Natural killer cell (primary cell): ENCODE measurements at regions not wholly inside any gene's neighbourhood (a gene's known extent, or its start where the extent isn't known, plus 50 kb on each side); places are given as distances from the start of the nearest gene placed in this dataset.
"Not testable (repeated sequence)": the region's sequence is repeated elsewhere in the genome, so short reads cannot be mapped to it uniquely, and the experiment has no call there.

Experiments used
- ATAC-seq, 3 donors: fragments of 150-1000 bp in 2 of 3; fragments of 200-7000 bp in 1 of 3; cut with Tn5 transposase; 1 replicate in 1 of 3; 2 replicates in 2 of 3; pipeline ENCODE4 v1.10.0; 2021; ENCODE audit warnings: mild to moderate bottlenecking in 2 of 3, moderate library complexity in 2 of 3
- DNase-seq, 2 donors: peaks; one replicate each; pipeline versions ENCODE4 v3.0.0 to v3.0.0-alpha.2; 2013 to 2021; ENCODE audit warnings: mixed read lengths in 1 of 2
- H3K27ac ChIP-seq: one replicate; pipeline ENCODE4 v1.5.1; 2013; ENCODE audit warnings: mild to moderate bottlenecking, low read length
- H3K27me3 ChIP-seq: one replicate; pipeline ENCODE4 v1.6.1; 2013; ENCODE audit warnings: low read length; ENCODE audit not compliant: control insufficient read depth, insufficient read depth
- H3K36me3 ChIP-seq: one replicate; pipeline ENCODE4 v1.6.1; 2013; ENCODE audit warnings: low read length; ENCODE audit not compliant: control insufficient read depth, insufficient read depth
- H3K4me1 ChIP-seq: one replicate; pipeline ENCODE4 v1.6.1; 2013; ENCODE audit warnings: low read length; ENCODE audit not compliant: control insufficient read depth, insufficient read depth
- H3K4me3 ChIP-seq: one replicate; pipeline ENCODE4 v1.5.1; 2013; ENCODE audit warnings: low read length
- H3K9me3 ChIP-seq: one replicate; pipeline ENCODE4 v1.6.1; 2013; ENCODE audit warnings: low read length; ENCODE audit not compliant: control insufficient read depth, insufficient read depth
- H3K27ac Mint-ChIP-seq, 2 donors: one replicate each; pipeline ENCODE4 v1.8.0; 2022; ENCODE audit warnings: mild to moderate bottlenecking in 2 of 2, mixed read lengths in 2 of 2, moderate library complexity in 1 of 2
- H3K27me3 Mint-ChIP-seq, 2 donors: one replicate each; pipeline ENCODE4 v1.8.0; 2022; ENCODE audit warnings: low read depth in 2 of 2, mixed read lengths in 2 of 2
- H3K36me3 Mint-ChIP-seq: one replicate; pipeline ENCODE4 v1.8.0; 2022; ENCODE audit warnings: mixed read lengths
- H3K4me1 Mint-ChIP-seq, 2 donors: one replicate each; pipeline ENCODE4 v1.8.0; 2022; ENCODE audit warnings: mixed read lengths in 2 of 2
- H3K4me3 Mint-ChIP-seq: one replicate; pipeline ENCODE4 v1.8.0; 2022; ENCODE audit warnings: mild to moderate bottlenecking, moderate library complexity, mixed read lengths
- H3K9me3 Mint-ChIP-seq, 2 donors: one replicate each; pipeline ENCODE4 v1.8.0; 2022; ENCODE audit warnings: mixed read lengths in 2 of 2
- WGBS: methylation state at CpG from one replicate; pipeline ENCODE4 v1.1.7; 2013; ENCODE audit warnings: missing lambda C conversion rate; ENCODE audit not compliant: insufficient coverage; 5-methylcytosine and 5-hydroxymethylcytosine counted together
- intact Hi-C: fragments of 100-400 bp; cut with micrococcal nuclease; formaldehyde crosslinking; loops from one replicate; pipeline ENCODE4 v1.14.2; 2022
- TF ChIP-seq, protein P1 (sequence below): fragments of 200-600 bp; IDR thresholded peaks from one replicate; pipeline ENCODE4 v1.8.0; 2022; ENCODE audit warnings: antibody characterized with exemption

DNA sequence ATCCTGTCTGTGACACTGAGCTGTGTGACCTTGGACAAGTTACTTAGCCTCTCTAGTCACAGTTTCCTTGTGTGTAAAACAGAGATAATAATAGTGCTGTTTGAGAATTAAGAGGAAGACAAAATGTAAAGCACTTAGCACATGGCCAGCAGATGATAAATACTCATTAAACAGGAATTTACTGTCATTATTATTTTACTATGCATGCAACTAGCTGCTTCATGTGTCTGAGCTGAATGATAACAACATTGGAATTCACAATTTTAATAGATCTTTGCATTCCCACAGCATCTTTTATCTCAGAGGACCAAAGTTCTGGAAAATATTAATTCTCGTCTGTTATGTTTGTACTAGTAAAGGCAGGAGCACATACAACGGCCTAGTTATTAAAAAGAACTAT, 79.2 kb upstream of the TET2 start:
- Histone ChIP-seq H3K27ac (no peak overlapping the region), H3K4me1 (no peaks in the 10 kb centered on the region), H3K27me3 (no peaks in the 10 kb centered on the region), H3K9me3 (no peaks in the 10 kb centered on the region), H3K4me3 (no peak overlapping the region), H3K36me3 (no peaks in the 10 kb centered on the region)
- ATAC-seq (no peak), DNase-seq (no peak)
- Mint-ChIP-seq H3K27ac (no peak overlapping the region), H3K9me3 (no peaks in the 10 kb centered on the region), H3K36me3 (no peaks in the 10 kb centered on the region), H3K27me3 (no peaks in the 10 kb centered on the region), H3K4me1 (no peaks in the 10 kb centered on the region), H3K4me3 (no peak overlapping the region)
- TF ChIP-seq, protein P1, sequence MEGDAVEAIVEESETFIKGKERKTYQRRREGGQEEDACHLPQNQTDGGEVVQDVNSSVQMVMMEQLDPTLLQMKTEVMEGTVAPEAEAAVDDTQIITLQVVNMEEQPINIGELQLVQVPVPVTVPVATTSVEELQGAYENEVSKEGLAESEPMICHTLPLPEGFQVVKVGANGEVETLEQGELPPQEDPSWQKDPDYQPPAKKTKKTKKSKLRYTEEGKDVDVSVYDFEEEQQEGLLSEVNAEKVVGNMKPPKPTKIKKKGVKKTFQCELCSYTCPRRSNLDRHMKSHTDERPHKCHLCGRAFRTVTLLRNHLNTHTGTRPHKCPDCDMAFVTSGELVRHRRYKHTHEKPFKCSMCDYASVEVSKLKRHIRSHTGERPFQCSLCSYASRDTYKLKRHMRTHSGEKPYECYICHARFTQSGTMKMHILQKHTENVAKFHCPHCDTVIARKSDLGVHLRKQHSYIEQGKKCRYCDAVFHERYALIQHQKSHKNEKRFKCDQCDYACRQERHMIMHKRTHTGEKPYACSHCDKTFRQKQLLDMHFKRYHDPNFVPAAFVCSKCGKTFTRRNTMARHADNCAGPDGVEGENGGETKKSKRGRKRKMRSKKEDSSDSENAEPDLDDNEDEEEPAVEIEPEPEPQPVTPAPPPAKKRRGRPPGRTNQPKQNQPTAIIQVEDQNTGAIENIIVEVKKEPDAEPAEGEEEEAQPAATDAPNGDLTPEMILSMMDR: no peak
- intact Hi-C loops: no loop called here
- WGBS: no CpG with 5 or more reads among the region's 2 CpGs

DNA sequence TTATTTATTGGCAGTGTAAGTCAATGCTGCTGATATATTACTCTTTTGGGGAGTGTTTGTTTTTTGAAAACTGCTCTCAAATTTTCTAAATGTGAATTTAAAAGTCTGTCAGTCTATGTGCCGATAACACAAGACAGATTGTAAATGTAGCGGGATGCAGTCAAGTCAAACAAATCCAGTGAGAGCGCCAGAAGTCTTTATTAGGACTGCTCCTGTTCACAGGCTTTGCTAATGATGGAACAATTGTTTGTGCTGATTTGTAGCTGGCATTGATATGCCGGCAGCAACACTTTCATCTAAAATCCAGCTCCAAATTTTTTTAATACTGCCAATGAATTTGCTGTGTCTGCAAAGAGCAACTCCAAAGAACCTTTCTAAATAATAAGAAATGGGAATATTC, 78.7 kb upstream of the TET2 start:
- no peak overlapping the region for H3K4me3 Mint-ChIP-seq
- no peaks in the 10 kb centered on the region for H3K36me3 Mint-ChIP-seq
- 100% methylated on average over 3 of the region's 4 CpGs for WGBS
- DNase-seq (no peak), ATAC-seq (no peak)
- Histone ChIP-seq H3K27ac (no peak overlapping the region), H3K27me3 (no peaks in the 10 kb centered on the region), H3K36me3 (no peaks in the 10 kb centered on the region), H3K4me3 (no peak overlapping the region), H3K4me1 (no peaks in the 10 kb centered on the region), H3K9me3 (no peaks in the 10 kb centered on the region)
- intact Hi-C loops: no loop called here
- TF ChIP-seq, protein P1: no peak
- H3K27me3 Mint-ChIP-seq: no peaks in the 10 kb centered on the region
- H3K27ac Mint-ChIP-seq: no peak overlapping the region
- H3K4me1 Mint-ChIP-seq: no peaks in the 10 kb centered on the region
- no peaks in the 10 kb centered on the region for H3K9me3 Mint-ChIP-seq

DNA sequence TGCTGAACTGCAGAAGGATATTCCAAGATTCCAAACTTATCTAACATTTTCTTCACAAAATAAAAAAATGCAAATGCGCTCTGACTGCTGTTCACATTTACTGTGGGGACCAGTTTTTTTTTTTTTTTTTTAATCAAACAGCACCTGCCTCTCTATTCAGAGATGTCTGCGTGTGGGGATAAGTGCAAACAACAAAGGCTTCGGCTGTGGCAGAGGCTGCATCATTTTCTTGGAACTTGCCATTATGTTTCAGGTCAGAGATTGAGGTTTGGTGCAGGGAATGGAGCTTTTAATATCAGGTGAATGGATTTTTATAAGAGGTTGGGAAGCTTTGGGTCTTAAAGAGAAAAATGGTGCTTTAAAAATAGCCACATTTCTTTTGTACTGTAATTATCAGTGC, 78.2 kb upstream of the TET2 start:
- H3K4me1 ChIP-seq: no peaks in the 10 kb centered on the region
- H3K27ac Mint-ChIP-seq: no peak overlapping the region
- H3K9me3 Mint-ChIP-seq: no peaks in the 10 kb centered on the region
- WGBS: 96% methylated on average over 3 of the region's 3 CpGs
- H3K4me1 Mint-ChIP-seq: no peaks in the 10 kb centered on the region
- TF ChIP-seq, protein P1: no peak
- no peaks in the 10 kb centered on the region for H3K27me3 ChIP-seq
- no peaks in the 10 kb centered on the region for H3K9me3 ChIP-seq
- no peak overlapping the region for H3K4me3 ChIP-seq
- DNase-seq: no peak
- intact Hi-C loops: no loop called here
- no peak overlapping the region for H3K27ac ChIP-seq
- no peaks in the 10 kb centered on the region for H3K36me3 ChIP-seq
- H3K27me3 Mint-ChIP-seq: no peaks in the 10 kb centered on the region
- no peaks in the 10 kb centered on the region for H3K36me3 Mint-ChIP-seq
- no peak for ATAC-seq
- no peak overlapping the region for H3K4me3 Mint-ChIP-seq

DNA sequence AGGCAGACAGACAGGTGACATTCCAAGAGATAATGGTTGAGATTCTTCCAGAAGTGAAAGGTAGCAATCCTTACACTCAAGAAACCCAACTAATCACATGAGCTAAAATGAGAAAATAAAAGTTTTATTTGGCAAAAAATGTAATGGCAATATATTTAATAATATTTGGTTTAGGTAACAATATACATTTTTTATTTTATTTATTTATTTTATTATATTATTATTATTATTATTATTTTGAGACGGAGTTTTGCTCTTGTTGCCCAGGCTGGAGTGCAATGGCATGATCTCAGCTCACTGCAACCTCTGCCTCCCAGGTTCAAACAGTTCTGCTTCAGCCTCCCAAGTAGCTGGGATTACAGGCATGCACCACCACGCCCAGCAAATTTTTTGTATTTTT, 74.6 kb upstream of the TET2 start:
- H3K27ac ChIP-seq, H3K27ac Mint-ChIP-seq, H3K27me3 Mint-ChIP-seq, H3K36me3 ChIP-seq, H3K4me3 ChIP-seq, H3K9me3 ChIP-seq, H3K4me1 ChIP-seq, H3K9me3 Mint-ChIP-seq, H3K36me3 Mint-ChIP-seq, H3K4me3 Mint-ChIP-seq, ATAC-seq, intact Hi-C loops, H3K4me1 Mint-ChIP-seq, DNase-seq, H3K27me3 ChIP-seq: not testable (repeated sequence)
- 90% methylated on average over 1 of the region's 2 CpGs for WGBS
